PC-3 (cell line): ENCODE measurements at regions not wholly inside any gene's neighbourhood (a gene's known extent, or its start where the extent isn't known, plus 50 kb on each side); places are given as distances from the start of the nearest gene placed in this dataset.
"Not testable (repeated sequence)": the region's sequence is repeated elsewhere in the genome, so short reads cannot be mapped to it uniquely, and the experiment has no call there.

Experiments
- ATAC-seq: fragments of 200-7000 bp; cut with Tn5 transposase; 2 replicates; pipeline ENCODE4 v1.9.1; 2020; ENCODE audit warnings: mild to moderate bottlenecking, moderate library complexity
- BruUV-seq: library from RNA; stranded (reverse); fragments of 400-500 nt; replicated peaks from 2 replicates; lab custom pipeline; 2021; lab: Mats Ljungman, UMichigan
- CTCF ChIA-PET: fragments of 300-600 bp; sonication (Branson Sonifier 250); formaldehyde crosslinking; loops from one replicate; lab custom pipeline; 2022; ENCODE audit warnings: antibody characterized with exemption; lab: Charles Lee
- POLR2A ChIA-PET: fragments of 300-600 bp; sonication (Branson Sonifier 250); formaldehyde crosslinking; loops from one replicate; lab custom pipeline; 2022; ENCODE audit warnings: antibody characterized with exemption; ENCODE audit not compliant: unreplicated experiment; lab: Charles Lee
- DNase-seq: peaks from one replicate; pipeline ENCODE4 v3.0.0-alpha.2; 2015
- H2AFZ ChIP-seq: fragments of 300-600 bp; sonication (generic); 2 replicates; pipeline ENCODE4 v1.6.0; 2016; ENCODE audit warnings: antibody characterized with exemption, low read length
- H3F3A ChIP-seq: fragments of 300-600 bp; sonication (generic); one replicate; pipeline ENCODE4 v1.6.0; 2017; ENCODE audit warnings: antibody characterized with exemption, low read length, control low read depth, mild to moderate bottlenecking; ENCODE audit not compliant: unreplicated experiment
- H3K27ac ChIP-seq: fragments of 300-600 bp; sonication (generic); 2 replicates; pipeline ENCODE4 v1.5.1; 2016; ENCODE audit warnings: mild to moderate bottlenecking, low read length
- H3K27me3 ChIP-seq: fragments of 300-600 bp; sonication (generic); 2 replicates; pipeline ENCODE4 v1.6.1; 2016; ENCODE audit warnings: low read length, mixed read lengths
- H3K36me3 ChIP-seq: fragments of 300-600 bp; sonication (generic); 2 replicates; pipeline ENCODE4 v1.6.1; 2016; ENCODE audit warnings: low read depth, mixed run types, low read length, mixed read lengths
- H3K4me1 ChIP-seq: fragments of 300-600 bp; sonication (generic); 2 replicates; pipeline ENCODE4 v1.5.1; 2016; ENCODE audit warnings: low read length; ENCODE audit not compliant: insufficient read depth
- H3K4me2 ChIP-seq: fragments of 300-600 bp; sonication (generic); 2 replicates; pipeline ENCODE4 v1.6.0; 2016; ENCODE audit warnings: low read length
- H3K4me3 ChIP-seq: fragments of 300-600 bp; sonication (generic); 2 replicates; pipeline ENCODE4 v1.5.1; 2016; ENCODE audit warnings: mild to moderate bottlenecking, low read length, mixed read lengths
- H3K79me2 ChIP-seq: fragments of 300-600 bp; sonication (generic); 2 replicates; pipeline ENCODE4 v1.6.1; 2017; ENCODE audit warnings: low read length, mixed read lengths
- H3K9ac ChIP-seq: fragments of 300-600 bp; sonication (generic); 2 replicates; pipeline ENCODE4 v1.6.0; 2016; ENCODE audit warnings: mild to moderate bottlenecking, low read length
- H3K9me2 ChIP-seq: fragments of 300-600 bp; sonication (generic); replicated peaks from 2 replicates; pipeline ENCODE4 v1.6.1; 2016; ENCODE audit warnings: mixed run types, low read length, mixed read lengths
- H3K9me3 ChIP-seq: fragments of 300-600 bp; sonication (generic); 2 replicates; pipeline ENCODE4 v1.6.1; 2016; ENCODE audit warnings: low read length, mixed read lengths
- H4K20me1 ChIP-seq: fragments of 300-600 bp; sonication (generic); 2 replicates; pipeline ENCODE4 v1.6.1; 2016; ENCODE audit warnings: low read length, mixed read lengths
- EZH2 ChIP-seq: fragments of 300-600 bp; sonication (generic); IDR thresholded peaks from one replicate; pipeline ENCODE4 v1.6.1; 2017; ENCODE audit warnings: antibody characterized with exemption, mild to moderate bottlenecking, low read length; ENCODE audit not compliant: unreplicated experiment
- EZH2phosphoT487 ChIP-seq: fragments of 300-600 bp; sonication (generic); IDR thresholded peaks from 2 replicates; pipeline ENCODE4 v1.6.1; 2018; ENCODE audit warnings: mild to moderate bottlenecking, antibody characterized with exemption, low read length, borderline replicate concordance
- intact Hi-C: fragments of 100-400 bp; cut with micrococcal nuclease; formaldehyde crosslinking; loops from 2 replicates; pipeline ENCODE4 v1.9.0; 2023
- TF ChIP-seq, protein P1 (sequence below): fragments of 300-600 bp; sonication (generic); conservative IDR thresholded peaks from 2 replicates; pipeline ENCODE4 v1.5.1; 2017; ENCODE audit warnings: antibody characterized with exemption, low read depth, mild to moderate bottlenecking, low read length

DNA sequence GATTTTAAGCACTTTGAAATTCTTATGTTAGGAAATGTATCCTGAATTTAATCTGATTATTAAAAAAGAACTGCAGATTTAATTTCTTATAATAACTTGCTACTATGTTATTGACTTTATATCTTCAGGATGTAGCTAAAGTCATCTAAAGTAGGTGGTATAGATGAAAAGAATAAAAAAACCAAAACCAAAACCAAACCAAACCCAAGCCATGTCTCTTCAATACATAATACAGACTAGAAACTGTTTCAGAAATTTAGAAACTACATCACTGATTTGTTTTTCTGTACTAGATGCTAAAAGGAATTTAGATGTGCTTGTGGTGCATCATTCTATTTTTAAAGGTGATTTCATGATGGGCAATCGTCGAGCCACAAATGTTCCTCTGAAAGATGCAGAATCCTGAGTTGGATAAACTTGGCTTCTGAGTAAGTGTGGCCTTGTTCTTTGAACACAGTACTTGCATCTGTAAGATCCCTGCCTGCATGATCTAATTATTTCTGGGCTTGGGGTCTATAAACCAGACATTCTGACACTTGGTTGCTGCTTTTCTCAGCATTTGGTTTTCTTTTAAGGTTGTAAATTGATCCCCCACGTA, 287.1 kb upstream of the SUCLG2 start:
- H3F3A ChIP-seq: no peaks in the 10 kb centered on the region
- intact Hi-C loops: no loop called here
- H3K27ac ChIP-seq: no peak overlapping the region

DNA sequence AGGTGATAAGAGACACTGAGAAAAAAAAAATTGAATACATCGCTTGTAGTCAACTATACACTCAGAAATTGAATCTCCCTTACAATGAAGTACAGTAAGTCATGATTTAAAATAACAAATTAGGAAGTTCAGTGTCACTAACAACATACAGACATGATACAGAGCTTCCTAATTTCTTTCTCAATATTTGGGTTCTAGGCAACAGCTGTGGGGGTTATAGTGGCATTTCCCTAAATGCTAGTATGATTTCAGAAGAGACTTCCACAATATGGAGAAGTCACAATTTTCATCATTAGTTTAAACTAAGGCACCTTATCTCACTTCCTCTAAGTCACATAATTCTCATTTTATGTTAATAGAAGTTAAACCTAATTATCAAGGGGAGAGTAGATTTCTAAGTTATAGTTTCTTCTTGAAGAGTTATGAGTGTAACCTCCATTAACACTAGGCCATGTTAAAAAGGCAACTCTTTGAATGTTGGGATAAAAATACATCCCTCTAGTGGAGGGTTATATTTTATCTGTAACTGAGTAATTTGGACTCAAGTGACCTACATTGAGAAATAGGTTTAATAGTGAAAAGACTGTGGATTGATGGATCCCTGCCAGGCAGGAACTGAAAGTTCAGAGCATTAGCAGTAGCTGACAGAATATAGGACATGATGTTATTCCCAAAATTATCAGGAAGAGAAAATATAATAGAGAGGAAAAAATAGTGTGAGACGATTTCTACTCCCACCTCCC, 286.0 kb upstream of the SUCLG2 start:
- no peak for TF ChIP-seq EZH2
- TF ChIP-seq, protein P1, sequence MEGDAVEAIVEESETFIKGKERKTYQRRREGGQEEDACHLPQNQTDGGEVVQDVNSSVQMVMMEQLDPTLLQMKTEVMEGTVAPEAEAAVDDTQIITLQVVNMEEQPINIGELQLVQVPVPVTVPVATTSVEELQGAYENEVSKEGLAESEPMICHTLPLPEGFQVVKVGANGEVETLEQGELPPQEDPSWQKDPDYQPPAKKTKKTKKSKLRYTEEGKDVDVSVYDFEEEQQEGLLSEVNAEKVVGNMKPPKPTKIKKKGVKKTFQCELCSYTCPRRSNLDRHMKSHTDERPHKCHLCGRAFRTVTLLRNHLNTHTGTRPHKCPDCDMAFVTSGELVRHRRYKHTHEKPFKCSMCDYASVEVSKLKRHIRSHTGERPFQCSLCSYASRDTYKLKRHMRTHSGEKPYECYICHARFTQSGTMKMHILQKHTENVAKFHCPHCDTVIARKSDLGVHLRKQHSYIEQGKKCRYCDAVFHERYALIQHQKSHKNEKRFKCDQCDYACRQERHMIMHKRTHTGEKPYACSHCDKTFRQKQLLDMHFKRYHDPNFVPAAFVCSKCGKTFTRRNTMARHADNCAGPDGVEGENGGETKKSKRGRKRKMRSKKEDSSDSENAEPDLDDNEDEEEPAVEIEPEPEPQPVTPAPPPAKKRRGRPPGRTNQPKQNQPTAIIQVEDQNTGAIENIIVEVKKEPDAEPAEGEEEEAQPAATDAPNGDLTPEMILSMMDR: peak; percentile 25; the same call in 1 of the 2 replicates
- CTCF ChIA-PET: no interaction called here
- H3K4me1 ChIP-seq: no peaks in the 10 kb centered on the region
- no peak overlapping the region for H3K4me3 ChIP-seq
- no peaks in the 10 kb centered on the region for H3K9me3 ChIP-seq
- H3F3A ChIP-seq: no peaks in the 10 kb centered on the region
- H3K27ac ChIP-seq: no peak overlapping the region
- H4K20me1 ChIP-seq: no peaks in the 10 kb centered on the region
- H2AFZ ChIP-seq: no peak overlapping the region
- no peaks in the 10 kb centered on the region for H3K79me2 ChIP-seq
- H3K36me3 ChIP-seq: no peaks in the 10 kb centered on the region
- no peaks in the 10 kb centered on the region for H3K9me2 ChIP-seq
- POLR2A ChIA-PET: no interaction called here
- no peaks in the 10 kb centered on the region for H3K27me3 ChIP-seq
- H3K9ac ChIP-seq: no peak overlapping the region
- intact Hi-C loops: no loop called here
- H3K4me2 ChIP-seq: no peak overlapping the region
- ATAC-seq: no peak
- DNase-seq: peak; percentile 16
- no TSS peak for BruUV-seq

More for the DNA sequence above, 287.1 kb upstream of the SUCLG2 start:
- ATAC-seq: no peak
- no peak overlapping the region for H3K4me3 ChIP-seq
- H3K79me2 ChIP-seq: no peaks in the 10 kb centered on the region
- no peaks in the 10 kb centered on the region for H3K4me1 ChIP-seq
- H3K27me3 ChIP-seq: no peaks in the 10 kb centered on the region
- no peak overlapping the region for H3K9ac ChIP-seq
- BruUV-seq: no TSS peak
- H3K4me2 ChIP-seq: no peak overlapping the region
- no peaks in the 10 kb centered on the region for H3K9me3 ChIP-seq
- CTCF ChIA-PET: no interaction called here
- no peaks in the 10 kb centered on the region for H4K20me1 ChIP-seq
- POLR2A ChIA-PET: no interaction called here
- no peaks in the 10 kb centered on the region for H3K9me2 ChIP-seq
- DNase-seq: no peak
- TF ChIP-seq EZH2 (no peak), EZH2phosphoT487 (no peak)
- TF ChIP-seq, protein P1: no peak
- no peaks in the 10 kb centered on the region for H3K36me3 ChIP-seq
- H2AFZ ChIP-seq: no peak overlapping the region

DNA sequence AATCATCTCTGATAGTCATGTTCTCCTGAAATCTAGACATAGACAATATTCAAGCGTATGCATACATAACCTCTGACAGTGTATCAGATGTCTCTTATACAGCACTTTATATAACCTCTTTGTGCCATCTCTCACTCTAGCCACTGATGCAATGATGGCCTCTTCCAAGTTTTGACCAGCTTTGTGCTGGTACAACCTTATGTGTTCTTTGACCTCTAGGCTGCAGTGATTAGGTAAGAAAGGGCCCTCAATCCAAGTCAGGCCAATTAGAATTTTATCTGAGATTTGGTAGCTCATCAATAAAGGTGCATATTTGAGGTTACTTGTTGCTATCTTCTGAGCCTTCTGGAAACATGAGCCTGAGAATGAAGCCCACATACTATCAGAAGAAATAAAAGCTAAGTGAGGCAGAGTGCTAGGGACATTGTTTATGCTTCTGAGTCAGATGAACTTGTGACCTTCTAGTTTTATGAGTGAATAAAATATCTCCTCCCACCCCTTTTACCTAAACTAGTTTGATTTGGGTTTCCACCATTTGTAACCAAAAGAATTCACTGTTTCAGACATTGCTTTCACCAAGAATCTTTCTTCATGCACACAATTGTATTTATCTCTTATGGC, 283.2 kb upstream of the SUCLG2 start:
- ChIA-PET POLR2A (no interaction called here), CTCF (no interaction called here)
- H3K4me1 ChIP-seq: no peaks in the 10 kb centered on the region
- H3K4me3 ChIP-seq: no peak overlapping the region
- H3K79me2 ChIP-seq: no peaks in the 10 kb centered on the region
- TF ChIP-seq, protein P1: no peak
- TF ChIP-seq EZH2phosphoT487: no peak
- no peak for TF ChIP-seq EZH2
- no peak overlapping the region for H3K27ac ChIP-seq
- H3K9me3 ChIP-seq: no peaks in the 10 kb centered on the region
- DNase-seq: peak; percentile 8
- H3K4me2 ChIP-seq: no peak overlapping the region
- no peaks in the 10 kb centered on the region for H3K27me3 ChIP-seq
- H2AFZ ChIP-seq: no peak overlapping the region
- no TSS peak for BruUV-seq
- ATAC-seq: no peak
- H3F3A ChIP-seq: no peaks in the 10 kb centered on the region
- no peaks in the 10 kb centered on the region for H3K36me3 ChIP-seq
- intact Hi-C loops: no loop called here
- no peaks in the 10 kb centered on the region for H4K20me1 ChIP-seq
- no peak overlapping the region for H3K9ac ChIP-seq
- H3K9me2 ChIP-seq: no peaks in the 10 kb centered on the region

DNA sequence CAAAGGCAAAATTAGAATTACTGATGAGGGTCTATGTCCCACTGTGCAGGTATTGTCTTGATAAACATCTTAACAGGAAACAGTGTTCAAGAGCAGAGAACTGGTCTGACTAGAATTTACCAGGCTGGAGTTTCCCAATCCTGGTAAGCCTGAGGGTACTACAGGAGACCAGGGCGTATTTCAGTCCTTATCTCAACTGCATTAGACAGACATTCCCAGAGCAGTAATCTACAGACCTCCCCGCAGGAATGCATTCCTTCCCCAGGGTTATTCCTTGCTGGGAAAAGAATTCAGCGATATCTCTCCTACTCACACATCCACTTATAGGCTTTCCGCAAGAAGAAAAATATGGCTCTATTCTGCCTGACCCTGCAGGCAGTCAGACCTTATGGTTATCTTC, 276.0 kb upstream of the SUCLG2 start:
- CTCF ChIA-PET, H3K36me3 ChIP-seq, H3K79me2 ChIP-seq, H3K9me2 ChIP-seq, H3K9me3 ChIP-seq, H3K27me3 ChIP-seq, H2AFZ ChIP-seq, H3K4me3 ChIP-seq, H3K27ac ChIP-seq, BruUV-seq, intact Hi-C loops, ATAC-seq, H3K4me1 ChIP-seq, POLR2A ChIA-PET, H3K9ac ChIP-seq, H3F3A ChIP-seq, H4K20me1 ChIP-seq, H3K4me2 ChIP-seq: not testable (repeated sequence)
- peak; percentile 1 for DNase-seq
